ENCODE measurements at regions not wholly inside any gene's neighbourhood (a gene's known extent, or its start where the extent isn't known, plus 50 kb on each side); places are given as distances from the start of the nearest gene placed in this dataset.
"Not testable (repeated sequence)": the region's sequence is repeated elsewhere in the genome, so short reads cannot be mapped to it uniquely, and the experiment has no call there.

- Histone ChIP-seq H3F3A (ENCODE audit: control insufficient read depth, insufficient read depth) (no peaks in the 10 kb centered on the region), H4K20me1 (ENCODE audit: control insufficient read depth, insufficient read depth, low read depth, low read length) (no peaks in the 10 kb centered on the region), H3K27ac (ENCODE audit: low read depth, low read length) (no peak overlapping the region), H3K36me3 (ENCODE audit: control insufficient read depth, low read length) (no peaks in the 10 kb centered on the region), H3K9me3 (ENCODE audit: control insufficient read depth, insufficient read depth, low read length) (no peaks in the 10 kb centered on the region), H3K4me1 (ENCODE audit: control insufficient read depth, low read length) (no peaks in the 10 kb centered on the region), H3K4me3 (ENCODE audit: low read length) (no peak overlapping the region), H3K9me2 (replicated peaks; ENCODE audit: control insufficient read depth, low read length) (no peaks in the 10 kb centered on the region; the same call in 1 of the 2 replicates), H3K27me3 (ENCODE audit: control insufficient read depth, low read length) (no peaks in the 10 kb centered on the region), H3K79me2 (ENCODE audit: control insufficient read depth, low read length) (no peaks in the 10 kb centered on the region), H3K4me2 (ENCODE audit: low read length) (no peak overlapping the region)
- TF ChIP-seq, protein P1, sequence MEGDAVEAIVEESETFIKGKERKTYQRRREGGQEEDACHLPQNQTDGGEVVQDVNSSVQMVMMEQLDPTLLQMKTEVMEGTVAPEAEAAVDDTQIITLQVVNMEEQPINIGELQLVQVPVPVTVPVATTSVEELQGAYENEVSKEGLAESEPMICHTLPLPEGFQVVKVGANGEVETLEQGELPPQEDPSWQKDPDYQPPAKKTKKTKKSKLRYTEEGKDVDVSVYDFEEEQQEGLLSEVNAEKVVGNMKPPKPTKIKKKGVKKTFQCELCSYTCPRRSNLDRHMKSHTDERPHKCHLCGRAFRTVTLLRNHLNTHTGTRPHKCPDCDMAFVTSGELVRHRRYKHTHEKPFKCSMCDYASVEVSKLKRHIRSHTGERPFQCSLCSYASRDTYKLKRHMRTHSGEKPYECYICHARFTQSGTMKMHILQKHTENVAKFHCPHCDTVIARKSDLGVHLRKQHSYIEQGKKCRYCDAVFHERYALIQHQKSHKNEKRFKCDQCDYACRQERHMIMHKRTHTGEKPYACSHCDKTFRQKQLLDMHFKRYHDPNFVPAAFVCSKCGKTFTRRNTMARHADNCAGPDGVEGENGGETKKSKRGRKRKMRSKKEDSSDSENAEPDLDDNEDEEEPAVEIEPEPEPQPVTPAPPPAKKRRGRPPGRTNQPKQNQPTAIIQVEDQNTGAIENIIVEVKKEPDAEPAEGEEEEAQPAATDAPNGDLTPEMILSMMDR (IDR thresholded peaks at IDR 0.05; ENCODE audit: low read depth, low read length, poor library complexity, severe bottlenecking), result no peak
- no peak for TF ChIP-seq EZH2phosphoT487 (IDR thresholded peaks at IDR 0.05; ENCODE audit: borderline replicate concordance, low read length)
Measured at GRCh38 chr4:27807207-27807606, 946.6 kb downstream of the STIM2 start.

- Histone ChIP-seq H3K4me1 (ENCODE audit: control insufficient read depth, low read length) (no peaks in the 10 kb centered on the region), H4K20me1 (ENCODE audit: control insufficient read depth, insufficient read depth, low read depth, low read length) (no peaks in the 10 kb centered on the region), H3K27ac (ENCODE audit: low read depth, low read length) (no peak overlapping the region), H3K36me3 (ENCODE audit: control insufficient read depth, low read length) (no peaks in the 10 kb centered on the region), H3K9me3 (ENCODE audit: control insufficient read depth, insufficient read depth, low read length) (no peaks in the 10 kb centered on the region), H3K9me2 (replicated peaks; ENCODE audit: control insufficient read depth, low read length) (no peaks in the 10 kb centered on the region), H3K4me2 (ENCODE audit: low read length) (no peak overlapping the region), H3K27me3 (ENCODE audit: control insufficient read depth, low read length) (no peaks in the 10 kb centered on the region), H3F3A (ENCODE audit: control insufficient read depth, insufficient read depth) (no peaks in the 10 kb centered on the region), H3K79me2 (ENCODE audit: control insufficient read depth, low read length) (no peaks in the 10 kb centered on the region), H3K4me3 (ENCODE audit: low read length) (no peak overlapping the region)
- TF ChIP-seq, protein P1 (IDR thresholded peaks at IDR 0.05; ENCODE audit: low read depth, low read length, poor library complexity, severe bottlenecking), result no peak
- TF ChIP-seq EZH2phosphoT487 (IDR thresholded peaks at IDR 0.05; ENCODE audit: borderline replicate concordance, low read length), result no peak
Measured at GRCh38 chr4:27811948-27812347, 951.3 kb downstream of the STIM2 start.

DNA sequence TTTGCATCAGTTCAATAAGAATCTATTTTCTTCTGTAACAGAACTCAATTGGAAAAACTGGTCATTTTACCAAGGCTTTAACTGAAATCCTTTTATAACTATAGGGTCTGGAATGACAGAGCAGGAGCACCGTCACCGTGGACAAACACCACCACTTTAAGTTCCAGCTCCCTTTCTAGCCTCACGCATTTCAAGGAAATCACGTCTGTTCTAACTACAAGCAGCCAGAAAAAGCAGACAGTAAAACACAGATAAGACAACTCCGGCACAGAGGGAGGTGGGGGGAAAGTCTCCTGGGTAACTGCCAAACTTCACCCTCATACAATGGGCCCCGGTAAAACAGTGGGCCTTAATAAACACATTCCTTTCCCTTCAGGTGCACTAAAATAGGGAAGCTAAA, 952.6 kb downstream of the STIM2 start:
- not testable (repeated sequence) for H4K20me1 ChIP-seq (ENCODE audit: control insufficient read depth, insufficient read depth, low read depth, low read length); H3K9me3 ChIP-seq (ENCODE audit: control insufficient read depth, insufficient read depth, low read length); H3K4me3 ChIP-seq (ENCODE audit: low read length); H3K79me2 ChIP-seq (ENCODE audit: control insufficient read depth, low read length); H3K27me3 ChIP-seq (ENCODE audit: control insufficient read depth, low read length); H3K4me2 ChIP-seq (ENCODE audit: low read length); H3F3A ChIP-seq (ENCODE audit: control insufficient read depth, insufficient read depth); H3K9me2 ChIP-seq (replicated peaks; ENCODE audit: control insufficient read depth, low read length); H3K27ac ChIP-seq (ENCODE audit: low read depth, low read length); H3K36me3 ChIP-seq (ENCODE audit: control insufficient read depth, low read length); H3K4me1 ChIP-seq (ENCODE audit: control insufficient read depth, low read length)

GRCh38 chr4:27813699-27814425, 953.2 kb downstream of the STIM2 start:
- not testable (repeated sequence) for H3K9me2 ChIP-seq (replicated peaks; ENCODE audit: control insufficient read depth, low read length); H3F3A ChIP-seq (ENCODE audit: control insufficient read depth, insufficient read depth); H3K36me3 ChIP-seq (ENCODE audit: control insufficient read depth, low read length); H3K4me2 ChIP-seq (ENCODE audit: low read length); H3K4me1 ChIP-seq (ENCODE audit: control insufficient read depth, low read length); H3K9me3 ChIP-seq (ENCODE audit: control insufficient read depth, insufficient read depth, low read length); H3K27me3 ChIP-seq (ENCODE audit: control insufficient read depth, low read length); H3K79me2 ChIP-seq (ENCODE audit: control insufficient read depth, low read length); H4K20me1 ChIP-seq (ENCODE audit: control insufficient read depth, insufficient read depth, low read depth, low read length); H3K27ac ChIP-seq (ENCODE audit: low read depth, low read length); H3K4me3 ChIP-seq (ENCODE audit: low read length)

Measured in DOHH2 (cell line).